GM20000 (cell line): ENCODE measurements at regions not wholly inside any gene's neighbourhood (a gene's known extent, or its start where the extent isn't known, plus 50 kb on each side); places are given as distances from the start of the nearest gene placed in this dataset.

Source experiments
- DNase-seq: peaks from one replicate; pipeline ENCODE4 v3.0.0; 2012; ENCODE audit warnings: low spot score
- TF ChIP-seq, protein P1 (sequence below): IDR thresholded peaks from 2 replicates; pipeline ENCODE4 v1.5.1; 2012; ENCODE audit warnings: mild to moderate bottlenecking, control low read depth; ENCODE audit errors: extremely low read depth, missing control alignments

DNA sequence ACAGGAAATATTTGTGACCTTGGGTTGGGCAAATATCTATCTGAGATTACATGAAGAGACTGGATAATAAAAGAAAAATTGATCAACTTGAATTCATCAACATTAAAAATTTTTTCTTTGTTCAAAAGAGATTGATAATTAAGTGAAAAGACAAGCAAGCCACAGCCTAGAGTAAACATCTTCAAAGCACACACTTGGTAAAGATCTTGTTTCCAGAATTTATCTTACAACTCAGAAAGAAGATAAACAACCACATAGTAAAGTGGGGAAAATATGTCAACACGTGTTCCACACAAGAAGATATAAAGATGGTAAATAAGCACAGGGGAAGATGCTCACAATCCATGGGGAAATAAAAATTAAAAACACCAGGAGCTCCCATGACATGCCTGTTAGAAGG, 195.9 kb downstream of the SOX11 start:
- DNase-seq: no peak
- TF ChIP-seq, protein P1, sequence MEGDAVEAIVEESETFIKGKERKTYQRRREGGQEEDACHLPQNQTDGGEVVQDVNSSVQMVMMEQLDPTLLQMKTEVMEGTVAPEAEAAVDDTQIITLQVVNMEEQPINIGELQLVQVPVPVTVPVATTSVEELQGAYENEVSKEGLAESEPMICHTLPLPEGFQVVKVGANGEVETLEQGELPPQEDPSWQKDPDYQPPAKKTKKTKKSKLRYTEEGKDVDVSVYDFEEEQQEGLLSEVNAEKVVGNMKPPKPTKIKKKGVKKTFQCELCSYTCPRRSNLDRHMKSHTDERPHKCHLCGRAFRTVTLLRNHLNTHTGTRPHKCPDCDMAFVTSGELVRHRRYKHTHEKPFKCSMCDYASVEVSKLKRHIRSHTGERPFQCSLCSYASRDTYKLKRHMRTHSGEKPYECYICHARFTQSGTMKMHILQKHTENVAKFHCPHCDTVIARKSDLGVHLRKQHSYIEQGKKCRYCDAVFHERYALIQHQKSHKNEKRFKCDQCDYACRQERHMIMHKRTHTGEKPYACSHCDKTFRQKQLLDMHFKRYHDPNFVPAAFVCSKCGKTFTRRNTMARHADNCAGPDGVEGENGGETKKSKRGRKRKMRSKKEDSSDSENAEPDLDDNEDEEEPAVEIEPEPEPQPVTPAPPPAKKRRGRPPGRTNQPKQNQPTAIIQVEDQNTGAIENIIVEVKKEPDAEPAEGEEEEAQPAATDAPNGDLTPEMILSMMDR: no peak

DNA sequence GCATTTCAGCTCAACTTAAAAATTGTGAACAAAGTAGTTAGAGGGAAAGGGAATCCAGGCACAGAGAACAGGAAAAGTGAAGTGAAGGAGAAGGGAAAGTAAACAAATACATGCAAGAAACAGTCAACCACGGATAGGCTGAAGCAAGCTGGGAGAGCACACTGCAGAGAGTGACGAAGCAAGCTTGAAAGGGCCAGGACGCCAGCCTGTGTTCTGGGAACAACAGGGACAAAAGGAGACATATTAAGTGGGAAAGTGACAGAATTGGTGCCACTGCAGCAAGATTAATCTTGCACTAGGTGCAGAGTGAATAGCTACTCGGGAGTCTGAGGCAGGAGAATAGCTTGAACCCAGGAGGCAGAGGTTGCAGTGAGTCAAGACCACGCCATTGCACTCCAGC, 197.3 kb downstream of the SOX11 start:
- DNase-seq: no peak
- TF ChIP-seq, protein P1: no peak

DNA sequence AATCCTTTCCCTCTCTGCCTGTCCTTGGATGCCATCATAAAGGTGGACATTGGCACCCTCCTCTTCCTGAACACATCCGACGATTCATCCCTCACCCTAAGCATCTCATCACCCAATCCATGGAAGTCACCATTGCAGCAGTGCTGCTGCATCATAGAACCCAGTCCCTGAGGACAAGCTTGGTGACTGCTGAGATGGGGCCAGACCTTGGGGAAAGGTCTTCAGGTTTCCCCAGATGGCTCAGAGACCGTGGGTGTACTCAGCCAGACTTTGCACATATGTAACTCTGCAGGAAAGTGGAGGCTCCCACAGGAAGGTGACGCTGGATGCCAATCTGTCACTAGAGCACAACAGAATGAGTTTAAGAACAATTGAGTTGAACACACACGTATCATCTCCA, 202.2 kb downstream of the SOX11 start:
- TF ChIP-seq, protein P1: no peak
- DNase-seq: no peak

DNA sequence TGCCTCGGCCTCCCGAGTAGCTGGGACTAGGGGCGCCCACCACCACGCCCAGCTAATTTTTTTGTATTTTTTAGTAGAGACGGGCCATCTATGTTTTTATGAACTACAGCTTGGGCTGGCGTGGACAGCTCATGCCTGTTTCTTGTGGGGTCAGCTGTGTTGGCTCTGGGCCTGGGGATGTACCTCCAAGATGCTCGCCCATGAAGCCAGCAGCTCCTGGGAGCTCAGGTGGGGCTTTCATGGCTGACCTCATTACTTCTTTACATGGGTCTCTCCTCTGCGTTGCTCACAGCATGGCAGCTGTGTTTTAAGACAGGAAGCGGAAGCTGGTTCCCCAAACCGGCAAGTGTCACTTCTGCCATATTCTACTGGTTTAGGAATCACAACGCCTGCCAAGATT, 203.1 kb downstream of the SOX11 start:
- DNase-seq: no peak

DNA sequence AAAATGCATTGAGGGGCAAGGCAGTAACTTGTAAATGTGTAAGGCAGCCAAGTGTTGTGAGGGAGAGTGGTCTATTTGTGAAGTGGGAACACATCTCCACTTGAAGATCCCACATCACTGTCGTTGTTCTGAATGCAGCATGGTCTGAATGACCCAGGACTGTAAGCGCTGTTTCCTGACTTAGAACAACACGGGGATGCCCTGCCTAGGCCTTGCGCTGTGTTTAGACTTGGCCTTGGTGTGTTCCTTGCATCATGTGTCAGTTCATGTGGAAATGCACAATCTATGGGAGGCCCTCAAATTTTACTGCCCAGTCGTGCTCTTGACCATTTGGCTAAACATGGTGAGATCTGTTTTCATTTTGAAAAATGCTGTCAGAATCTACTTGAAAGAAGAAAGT, 205.1 kb downstream of the SOX11 start:
- TF ChIP-seq, protein P1: no peak
- no peak for DNase-seq

More for the DNA sequence above, 203.1 kb downstream of the SOX11 start:
- TF ChIP-seq, protein P1: no peak

DNA sequence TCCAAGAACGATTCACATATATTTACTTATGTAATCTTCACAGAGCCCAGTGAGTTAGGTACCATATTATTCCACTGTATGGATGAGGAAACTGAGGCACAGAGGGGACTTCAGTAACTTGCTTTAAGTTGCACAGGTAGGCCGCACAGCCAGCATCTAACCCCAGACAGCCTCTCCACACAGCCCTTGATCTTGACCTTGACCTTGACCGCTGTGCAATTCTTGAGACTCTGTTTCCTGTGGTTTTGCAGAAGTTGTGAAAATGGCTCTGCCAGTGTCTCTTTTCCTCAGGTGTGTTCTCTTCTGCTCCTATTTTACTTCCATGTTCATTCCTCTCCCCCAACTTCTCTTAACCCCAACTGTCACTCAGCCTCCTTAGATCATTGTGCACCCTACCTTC, 206.5 kb downstream of the SOX11 start:
- TF ChIP-seq, protein P1: no peak
- no peak for DNase-seq

DNA sequence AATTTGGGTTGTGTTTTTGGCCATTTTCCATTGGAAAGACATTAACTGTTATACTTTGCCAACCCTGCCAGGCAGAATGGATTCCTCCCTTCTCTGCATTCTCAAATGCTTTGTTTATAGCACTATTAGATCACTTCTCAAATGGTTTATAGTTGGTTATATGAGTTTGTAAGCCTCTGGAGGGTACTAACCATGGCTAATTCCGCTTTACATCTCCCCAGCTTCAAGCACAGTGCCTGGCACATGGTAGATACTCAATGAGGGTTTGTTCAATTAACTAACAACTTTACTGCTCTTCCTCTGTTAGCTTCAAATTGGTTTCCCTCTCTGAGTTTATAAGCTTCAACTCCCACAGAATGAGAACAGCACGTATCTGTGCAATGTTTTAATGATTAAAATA, 213.5 kb downstream of the SOX11 start:
- TF ChIP-seq, protein P1: no peak

More for the DNA sequence above, 213.5 kb downstream of the SOX11 start:
- no peak for DNase-seq
